ENCODE measurements at regions not wholly inside any gene's neighbourhood (a gene's known extent, or its start where the extent isn't known, plus 50 kb on each side); places are given as distances from the start of the nearest gene placed in this dataset.

GRCh38 chr1:99496067-99496466, 149.8 kb upstream of the PALMD start:
- DNase-seq (ENCODE audit: low spot score): no peak
- CTCF ChIA-PET: no interaction called here
- no peaks in the 10 kb centered on the region for H3K9me3 ChIP-seq (ENCODE audit: low read depth, low read length, poor library complexity, severe bottlenecking)

GRCh38 chr1:99497690-99498089, 148.2 kb upstream of the PALMD start:
- ChIA-PET POLR2A (ENCODE audit: low non-redundant PET) (no interaction called here), CTCF (no interaction called here)
- intact Hi-C loops (cut with micrococcal nuclease; ENCODE audit: unreplicated experiment): loop anchor here (10.0 kb wide), 1 partner anchor 207 kb away; no protein-coding TSS in a partner anchor
- Histone ChIP-seq H3K4me1 (ENCODE audit: insufficient read depth, low read length, poor library complexity, severe bottlenecking) (no peaks in the 10 kb centered on the region), H3K36me3 (ENCODE audit: insufficient read depth, low read length, poor library complexity, severe bottlenecking) (no peaks in the 10 kb centered on the region), H3K27ac (ENCODE audit: low read depth, low read length, poor library complexity, severe bottlenecking) (no peak overlapping the region), H3K9me3 (ENCODE audit: low read depth, low read length, poor library complexity, severe bottlenecking) (no peaks in the 10 kb centered on the region), H3K27me3 (replicated peaks; ENCODE audit: insufficient read depth, low read depth, low read length, poor library complexity) (no peaks in the 10 kb centered on the region), H3K4me3 (ENCODE audit: low read depth, low read length, poor library complexity, severe bottlenecking) (no peak overlapping the region)
- no peak for DNase-seq (ENCODE audit: low spot score)
- no TSS peak for BruUV-seq (replicated peaks)
- no peak for TF ChIP-seq EZH2 (IDR thresholded peaks at IDR 0.05; ENCODE audit: borderline replicate concordance, low read depth, low read length, poor library complexity, severe bottlenecking)
- no peak for TF ChIP-seq CTCF (conservative IDR thresholded peaks at IDR 0.05; ENCODE audit: low read depth, low read length)

More at GRCh38 chr1:99496067-99496466, 149.8 kb upstream of the PALMD start:
- POLR2A ChIA-PET (ENCODE audit: low non-redundant PET): no interaction called here
- no peak for TF ChIP-seq EZH2 (IDR thresholded peaks at IDR 0.05; ENCODE audit: borderline replicate concordance, low read depth, low read length, poor library complexity, severe bottlenecking)
- TF ChIP-seq CTCF (conservative IDR thresholded peaks at IDR 0.05; ENCODE audit: low read depth, low read length): no peak
- Histone ChIP-seq H3K4me3 (ENCODE audit: low read depth, low read length, poor library complexity, severe bottlenecking) (no peak overlapping the region), H3K27ac (ENCODE audit: low read depth, low read length, poor library complexity, severe bottlenecking) (no peak overlapping the region), H3K27me3 (replicated peaks; ENCODE audit: insufficient read depth, low read depth, low read length, poor library complexity) (no peaks in the 10 kb centered on the region), H3K4me1 (ENCODE audit: insufficient read depth, low read length, poor library complexity, severe bottlenecking) (no peaks in the 10 kb centered on the region), H3K36me3 (ENCODE audit: insufficient read depth, low read length, poor library complexity, severe bottlenecking) (no peaks in the 10 kb centered on the region)
- BruUV-seq (replicated peaks): no TSS peak
- intact Hi-C loops (cut with micrococcal nuclease; ENCODE audit: unreplicated experiment): loop anchor here (10.0 kb wide), 1 partner anchor 209 kb away; no protein-coding TSS in a partner anchor

GRCh38 chr1:99500541-99500940, 145.4 kb upstream of the PALMD start:
- Histone ChIP-seq H3K27ac (ENCODE audit: low read depth, low read length, poor library complexity, severe bottlenecking) (no peak overlapping the region), H3K27me3 (replicated peaks; ENCODE audit: insufficient read depth, low read depth, low read length, poor library complexity) (no peaks in the 10 kb centered on the region), H3K4me3 (ENCODE audit: low read depth, low read length, poor library complexity, severe bottlenecking) (no peak overlapping the region), H3K36me3 (ENCODE audit: insufficient read depth, low read length, poor library complexity, severe bottlenecking) (no peaks in the 10 kb centered on the region), H3K4me1 (ENCODE audit: insufficient read depth, low read length, poor library complexity, severe bottlenecking) (no peaks in the 10 kb centered on the region), H3K9me3 (ENCODE audit: low read depth, low read length, poor library complexity, severe bottlenecking) (no peaks in the 10 kb centered on the region)
- intact Hi-C loops (cut with micrococcal nuclease; ENCODE audit: unreplicated experiment): no loop called here
- no peak for TF ChIP-seq CTCF (conservative IDR thresholded peaks at IDR 0.05; ENCODE audit: low read depth, low read length)
- no peak for TF ChIP-seq EZH2 (IDR thresholded peaks at IDR 0.05; ENCODE audit: borderline replicate concordance, low read depth, low read length, poor library complexity, severe bottlenecking)
- DNase-seq (ENCODE audit: low spot score): no peak
- ChIA-PET CTCF (no interaction called here), POLR2A (ENCODE audit: low non-redundant PET) (no interaction called here)
- no TSS peak for BruUV-seq (replicated peaks)

Data from A673 (cell line).